ENCODE measurements at regions not wholly inside any gene's neighbourhood (a gene's known extent, or its start where the extent isn't known, plus 50 kb on each side); places are given as distances from the start of the nearest gene placed in this dataset.
"Not testable (repeated sequence)": the region's sequence is repeated elsewhere in the genome, so short reads cannot be mapped to it uniquely, and the experiment has no call there.

DNA sequence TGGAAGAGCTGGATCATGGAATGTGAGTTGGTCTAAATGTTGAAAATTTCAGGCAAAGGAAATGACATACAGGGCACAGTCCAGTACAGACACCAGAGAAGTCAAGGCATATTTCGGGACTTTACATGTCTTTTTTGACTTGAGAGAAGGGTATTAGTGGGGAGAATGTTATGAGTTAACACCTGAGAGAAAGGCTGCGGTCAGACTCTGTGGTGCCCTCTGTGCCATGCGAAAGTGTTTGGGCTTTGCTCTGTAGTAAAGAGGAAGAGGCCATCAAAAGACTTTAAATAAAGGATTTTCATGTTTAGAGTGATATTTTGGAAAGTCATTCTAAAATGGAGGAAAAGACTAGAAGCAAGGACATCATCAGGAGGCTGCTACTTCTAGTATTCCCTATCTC is 607.4 kb downstream of the CCSER2 start:
- H3K36me3 ChIP-seq = no peaks in the 10 kb centered on the region
- no peak overlapping the region for H3K27ac ChIP-seq
- no peak overlapping the region for H3K4me3 ChIP-seq
- H3K9me3 ChIP-seq (replicated peaks) = no peaks in the 10 kb centered on the region
- peaks cover 19% of the 10 kb centered on the region for H3K4me1 ChIP-seq (replicated peaks)
- no peaks in the 10 kb centered on the region for H3K27me3 ChIP-seq (replicated peaks)
- no peak for DNase-seq (ENCODE audit: low read depth in 1 of 2, low spot score in 2 of 2)

DNA sequence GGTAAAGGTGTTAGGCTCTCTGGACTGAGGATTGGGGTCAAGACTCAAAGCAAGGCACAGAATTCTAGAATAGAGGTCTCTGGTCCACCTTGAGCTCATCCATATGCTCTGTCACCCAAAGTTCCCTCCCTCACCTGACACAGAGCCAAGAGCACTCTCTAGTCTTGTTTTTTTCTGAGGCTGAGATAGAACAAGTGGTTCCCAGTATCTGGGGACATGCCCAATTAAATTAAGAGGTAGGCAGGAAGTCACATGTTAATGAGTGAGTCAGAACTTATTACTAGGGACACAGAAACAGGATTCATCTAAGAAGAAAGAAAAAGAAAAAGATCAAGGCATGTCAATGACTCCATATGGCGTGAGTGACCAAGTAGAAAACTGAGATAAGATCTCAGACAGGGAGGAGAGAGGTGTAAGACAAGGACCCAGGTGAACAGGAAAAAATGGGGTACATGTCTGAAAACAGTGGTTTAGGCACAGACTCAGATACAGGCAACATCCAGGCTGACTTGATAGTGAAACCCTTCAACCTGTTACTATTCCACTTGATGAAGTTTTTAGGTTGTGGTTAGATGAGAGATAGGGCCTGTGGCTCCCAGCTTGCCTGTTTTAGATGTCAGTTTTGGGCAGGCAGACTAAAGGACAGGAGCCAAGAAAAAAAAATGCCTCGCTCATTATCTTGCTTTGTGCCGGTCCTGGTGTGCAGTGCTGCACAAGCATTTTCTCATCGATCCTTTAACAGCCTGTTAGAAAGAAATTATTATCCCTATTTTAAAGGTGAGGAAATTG is 609.9 kb downstream of the CCSER2 start:
- Histone ChIP-seq H3K4me1 (replicated peaks) (peaks cover 25% of the 10 kb centered on the region), H3K4me3 (no peak overlapping the region), H3K36me3 (no peaks in the 10 kb centered on the region), H3K27me3 (replicated peaks) (no peaks in the 10 kb centered on the region), H3K27ac (no peak overlapping the region), H3K9me3 (replicated peaks) (no peaks in the 10 kb centered on the region)
- DNase-seq (ENCODE audit: low read depth in 1 of 2, low spot score in 2 of 2) = no peak

DNA sequence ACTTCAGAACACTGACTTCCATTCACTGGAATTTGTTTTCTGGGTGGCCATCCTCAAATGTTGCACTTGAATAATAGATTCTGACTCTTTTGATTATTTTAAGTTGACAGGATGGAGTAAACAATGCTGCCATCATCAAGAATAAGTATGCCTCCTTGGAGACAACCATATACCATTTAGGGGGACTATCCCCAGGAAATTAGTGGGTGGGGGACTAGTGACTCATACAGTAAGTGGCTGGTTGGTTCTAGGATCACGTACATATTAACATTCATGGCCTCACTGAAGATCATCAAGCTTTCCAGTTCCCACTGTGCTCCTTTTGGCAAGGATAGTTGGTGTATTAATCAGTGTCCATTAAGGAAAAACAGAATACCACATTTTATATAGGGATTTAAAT is 615.2 kb downstream of the CCSER2 start:
- H3K4me3 ChIP-seq = no peak overlapping the region
- peaks cover 25% of the 10 kb centered on the region for H3K4me1 ChIP-seq (replicated peaks)
- H3K27ac ChIP-seq = peak overlapping the region; percentile 70
- peak; percentile 67 to 86 for DNase-seq (ENCODE audit: low read depth in 1 of 2, low spot score in 2 of 2)
- H3K9me3 ChIP-seq (replicated peaks) = no peaks in the 10 kb centered on the region
- no peaks in the 10 kb centered on the region for H3K36me3 ChIP-seq
- no peaks in the 10 kb centered on the region for H3K27me3 ChIP-seq (replicated peaks)

DNA sequence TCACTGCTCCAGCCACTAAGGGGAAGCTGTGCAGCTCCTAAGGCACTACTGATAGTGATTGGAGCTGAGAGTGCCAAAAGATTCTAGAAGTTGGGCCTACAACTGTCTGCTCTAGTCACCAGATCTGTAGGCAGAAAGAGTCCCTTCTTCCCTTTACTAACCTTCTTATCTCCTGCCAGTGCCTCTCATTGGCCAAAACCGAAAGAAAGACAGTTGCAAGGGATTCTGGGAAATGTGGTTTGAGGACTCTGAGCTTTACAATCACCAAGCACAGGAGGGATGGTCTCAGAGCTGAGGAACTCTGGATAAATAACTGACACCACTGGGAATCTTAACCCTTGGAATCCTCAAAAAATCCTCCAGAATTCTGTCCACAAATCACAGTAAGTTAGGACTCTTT is 615.8 kb downstream of the CCSER2 start:
- no peaks in the 10 kb centered on the region for H3K27me3 ChIP-seq (replicated peaks)
- no peak for DNase-seq (ENCODE audit: low read depth in 1 of 2, low spot score in 2 of 2)
- H3K4me3 ChIP-seq = no peak overlapping the region
- H3K4me1 ChIP-seq (replicated peaks) = peaks cover 28% of the 10 kb centered on the region
- no peaks in the 10 kb centered on the region for H3K36me3 ChIP-seq
- no peaks in the 10 kb centered on the region for H3K9me3 ChIP-seq (replicated peaks)
- peak overlapping the region; percentile 49 for H3K27ac ChIP-seq

DNA sequence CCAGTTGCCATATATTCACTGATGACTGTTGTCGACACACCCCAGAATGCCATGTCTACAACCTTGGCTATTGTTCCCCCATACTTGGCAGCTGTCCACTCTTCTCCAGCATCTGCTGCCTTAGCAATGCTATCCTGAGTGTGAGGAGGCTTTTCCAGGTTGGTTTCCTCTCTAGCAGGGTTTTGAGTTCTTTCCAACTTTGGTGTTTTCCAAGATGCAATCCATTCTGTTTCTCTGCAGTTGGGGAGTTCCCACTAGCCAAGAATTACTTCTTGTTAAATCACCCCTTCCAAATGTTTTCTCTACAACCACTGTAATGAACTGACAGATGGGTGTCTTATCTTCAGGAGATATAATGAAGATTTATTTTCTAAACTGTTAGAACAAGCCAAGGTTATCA is 617.4 kb downstream of the CCSER2 start:
- Histone ChIP-seq H3K27me3 (replicated peaks) (no peaks in the 10 kb centered on the region), H3K4me1 (replicated peaks) (peaks cover 28% of the 10 kb centered on the region), H3K36me3 (no peaks in the 10 kb centered on the region), H3K4me3 (no peak overlapping the region), H3K27ac (no peak overlapping the region), H3K9me3 (replicated peaks) (no peaks in the 10 kb centered on the region)
- DNase-seq (ENCODE audit: low read depth in 1 of 2, low spot score in 2 of 2) = no peak

DNA sequence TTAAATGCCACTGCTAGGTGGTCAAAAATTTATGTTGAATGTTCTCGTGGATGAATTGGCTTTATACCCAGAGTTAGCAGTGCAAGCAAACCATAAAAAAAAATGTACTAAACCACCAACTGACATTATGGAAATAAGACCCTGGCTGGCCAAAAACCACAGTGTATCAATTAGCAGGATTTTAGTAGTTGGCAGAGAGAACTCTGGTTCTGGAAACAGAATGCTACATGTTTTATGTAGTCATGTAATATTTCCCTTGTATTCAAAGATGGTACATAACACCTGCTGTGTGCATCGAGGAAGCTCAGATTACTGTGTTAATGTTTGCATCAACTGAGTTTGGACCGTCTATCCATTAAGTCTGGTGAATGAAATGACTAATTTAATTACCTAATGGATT is 618.5 kb downstream of the CCSER2 start:
- Histone ChIP-seq H3K36me3 (0 out of 2 replicates have a peak, but pooled peaks cover 3% of the 10 kb centered on the region), H3K4me3 (no peak overlapping the region), H3K27ac (no peak overlapping the region), H3K9me3 (replicated peaks) (no peaks in the 10 kb centered on the region), H3K4me1 (replicated peaks) (peaks cover 28% of the 10 kb centered on the region), H3K27me3 (replicated peaks) (no peaks in the 10 kb centered on the region)
- DNase-seq (ENCODE audit: low read depth in 1 of 2, low spot score in 2 of 2) = no peak

DNA sequence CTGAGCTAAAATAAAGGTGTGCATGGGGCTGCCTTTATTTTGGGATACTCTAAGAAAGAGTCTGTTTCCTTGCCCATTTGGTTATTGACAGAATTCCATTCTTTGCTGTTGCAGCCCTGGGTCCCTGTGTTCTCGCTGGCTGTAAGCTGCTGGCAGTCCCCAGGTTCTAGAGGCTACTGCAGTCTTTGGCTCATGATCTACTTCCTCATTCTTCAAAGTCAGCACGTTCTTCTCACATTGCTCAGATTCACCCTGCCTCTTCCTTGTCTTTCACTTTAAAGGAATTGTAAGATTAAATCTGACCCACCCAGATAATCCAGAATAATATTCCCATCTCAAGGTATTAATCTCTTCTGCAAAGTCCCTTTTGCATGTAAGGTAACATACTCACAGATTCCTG is 620.3 kb downstream of the CCSER2 start:
- Histone ChIP-seq H3K27ac (no peak overlapping the region), H3K36me3 (0 out of 2 replicates have a peak, but pooled peaks cover 3% of the 10 kb centered on the region), H3K27me3 (replicated peaks) (no peaks in the 10 kb centered on the region), H3K4me3 (no peak overlapping the region), H3K9me3 (replicated peaks) (no peaks in the 10 kb centered on the region), H3K4me1 (replicated peaks) (peaks cover 15% of the 10 kb centered on the region)
- DNase-seq (ENCODE audit: low read depth in 1 of 2, low spot score in 2 of 2) = no peak

DNA sequence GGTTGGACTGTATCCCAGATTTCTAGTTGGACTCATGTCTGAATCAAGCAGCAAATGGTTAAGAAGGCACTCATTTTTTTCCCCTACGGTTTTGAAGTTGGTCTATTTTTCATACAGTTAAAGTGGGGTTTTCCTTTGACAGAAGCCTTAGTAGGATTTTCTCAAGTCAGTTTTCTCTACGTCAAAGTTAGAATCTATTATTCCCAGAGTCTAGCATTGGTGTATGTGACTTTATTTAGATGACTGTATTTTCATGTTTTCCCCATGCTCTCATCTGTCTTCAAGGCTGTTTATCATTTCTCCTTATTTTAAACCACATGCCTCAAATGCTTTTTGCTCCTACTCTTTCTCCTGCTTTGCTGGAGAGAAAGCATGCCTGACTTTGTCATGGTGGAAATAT is 623.2 kb downstream of the CCSER2 start:
- H3K4me1 ChIP-seq (replicated peaks) = peaks cover 3% of the 10 kb centered on the region; the same call in 1 of the 2 replicates
- 0 out of 2 replicates have a peak, but pooled peaks cover 3% of the 10 kb centered on the region for H3K36me3 ChIP-seq
- no peak for DNase-seq (ENCODE audit: low read depth in 1 of 2, low spot score in 2 of 2)
- no peak overlapping the region for H3K27ac ChIP-seq
- H3K9me3 ChIP-seq (replicated peaks) = no peaks in the 10 kb centered on the region
- no peaks in the 10 kb centered on the region for H3K27me3 ChIP-seq (replicated peaks)
- H3K4me3 ChIP-seq = no peak overlapping the region

DNA sequence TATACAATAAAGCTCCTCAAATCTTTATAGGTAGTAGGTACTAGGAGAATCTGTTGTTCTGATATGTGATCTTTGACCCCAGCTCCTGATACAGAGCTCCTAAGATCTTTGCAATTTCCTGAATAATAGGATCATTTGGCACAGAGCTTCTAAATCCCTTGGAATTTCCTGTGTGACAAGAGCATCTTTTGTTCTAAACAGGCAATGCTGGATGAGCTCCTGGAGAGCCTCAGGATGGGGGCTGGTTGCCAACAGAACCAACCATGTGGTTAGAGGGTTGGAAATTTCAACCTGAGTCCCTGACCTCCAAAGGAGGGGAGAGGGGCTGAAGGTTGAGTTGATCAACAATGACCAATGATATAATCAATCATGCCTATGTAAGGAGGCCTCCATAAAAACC is 629.0 kb downstream of the CCSER2 start:
- no peak for DNase-seq (ENCODE audit: low read depth in 1 of 2, low spot score in 2 of 2)
- no peaks in the 10 kb centered on the region for H3K4me1 ChIP-seq (replicated peaks)
- H3K9me3 ChIP-seq (replicated peaks) = no peaks in the 10 kb centered on the region
- no peak overlapping the region for H3K4me3 ChIP-seq
- no peak overlapping the region for H3K27ac ChIP-seq
- H3K27me3 ChIP-seq (replicated peaks) = no peaks in the 10 kb centered on the region
- no peaks in the 10 kb centered on the region for H3K36me3 ChIP-seq

DNA sequence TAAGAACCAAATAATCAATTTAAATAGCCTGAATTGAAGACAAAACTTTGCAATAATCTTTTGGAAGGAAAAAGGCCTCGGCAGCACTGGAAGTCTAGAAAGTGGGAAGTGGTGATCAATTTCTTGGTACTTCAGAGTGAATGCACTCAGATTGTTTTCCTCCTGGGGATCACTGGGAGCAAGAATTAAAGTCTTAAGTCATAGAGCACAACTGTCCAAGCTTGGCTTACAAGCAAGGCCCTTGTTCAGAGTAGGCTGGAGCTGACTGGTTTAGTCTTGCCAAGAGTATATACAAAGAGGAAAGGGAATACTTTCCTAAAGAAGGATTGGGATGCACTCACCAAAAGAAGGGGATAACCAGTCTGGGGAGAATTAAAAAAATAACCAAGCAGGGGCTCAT is 637.1 kb downstream of the CCSER2 start:
- H3K4me3 ChIP-seq = no peak overlapping the region
- DNase-seq (ENCODE audit: low read depth in 1 of 2, low spot score in 2 of 2) = no peak
- H3K4me1 ChIP-seq (replicated peaks) = no peaks in the 10 kb centered on the region
- H3K36me3 ChIP-seq = no peaks in the 10 kb centered on the region
- H3K27ac ChIP-seq = no peak overlapping the region
- no peaks in the 10 kb centered on the region for H3K9me3 ChIP-seq (replicated peaks)
- H3K27me3 ChIP-seq (replicated peaks) = no peaks in the 10 kb centered on the region

DNA sequence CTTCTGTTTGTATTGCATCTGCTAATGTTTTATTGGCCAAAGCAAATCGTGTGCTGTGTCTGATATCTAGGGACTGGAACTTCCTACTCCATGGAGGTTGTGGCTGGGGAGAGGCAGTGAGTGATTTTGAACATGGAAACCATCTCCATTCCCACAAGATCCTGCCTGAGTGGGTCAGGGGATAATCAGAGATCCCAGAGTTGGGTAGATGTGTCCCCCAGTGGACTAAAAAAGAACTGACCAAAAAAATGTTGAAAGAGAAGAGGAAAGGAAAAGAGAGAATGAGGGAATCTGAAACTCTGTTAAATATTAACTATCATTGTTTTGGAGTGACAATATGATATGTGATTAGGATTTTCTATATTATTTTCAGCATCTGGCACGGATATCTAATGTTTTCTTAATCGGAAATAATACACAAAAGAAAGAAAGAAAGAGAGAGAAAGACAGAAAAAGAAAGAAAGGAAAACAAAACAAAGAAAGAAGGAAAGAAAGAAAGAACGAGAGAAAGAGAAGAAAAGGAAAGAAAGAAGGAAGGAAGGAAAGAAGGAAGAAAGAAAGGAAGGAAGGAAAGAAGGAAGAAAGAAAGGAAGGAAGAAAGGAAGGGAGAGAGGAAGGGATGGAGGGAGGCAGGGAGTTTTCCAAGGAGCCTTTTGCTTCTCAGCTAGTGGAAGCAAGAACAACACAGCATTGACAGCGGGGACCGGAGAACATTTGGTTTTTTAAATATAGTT is 638.5 kb downstream of the CCSER2 start:
- DNase-seq (ENCODE audit: low read depth in 1 of 2, low spot score in 2 of 2) = no peak
- Histone ChIP-seq H3K36me3 (no peaks in the 10 kb centered on the region), H3K27me3 (replicated peaks) (no peaks in the 10 kb centered on the region), H3K9me3 (replicated peaks) (no peaks in the 10 kb centered on the region), H3K27ac (no peak overlapping the region), H3K4me3 (no peak overlapping the region), H3K4me1 (replicated peaks) (no peaks in the 10 kb centered on the region)

DNA sequence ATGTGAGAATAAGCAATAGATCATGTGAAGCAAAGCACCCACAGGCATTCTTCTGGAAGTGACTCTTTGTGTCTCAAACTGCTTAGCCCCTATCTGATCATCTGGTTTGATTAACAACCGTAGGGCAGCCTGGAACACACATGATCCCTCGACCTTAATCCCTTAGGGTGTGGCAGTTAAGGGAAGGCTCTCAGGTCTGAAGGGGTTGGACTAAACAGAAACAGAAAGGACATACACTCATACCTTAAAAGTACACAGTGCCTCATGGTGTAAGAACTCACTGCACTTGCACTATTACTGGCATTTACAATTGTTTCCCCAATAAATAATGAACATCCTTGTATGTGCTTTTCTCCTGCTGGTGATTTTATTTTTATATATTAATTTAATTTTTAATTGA is 640.9 kb downstream of the CCSER2 start:
- not testable (repeated sequence) for H3K27me3 ChIP-seq (replicated peaks); H3K4me3 ChIP-seq; H3K4me1 ChIP-seq (replicated peaks)

DNA sequence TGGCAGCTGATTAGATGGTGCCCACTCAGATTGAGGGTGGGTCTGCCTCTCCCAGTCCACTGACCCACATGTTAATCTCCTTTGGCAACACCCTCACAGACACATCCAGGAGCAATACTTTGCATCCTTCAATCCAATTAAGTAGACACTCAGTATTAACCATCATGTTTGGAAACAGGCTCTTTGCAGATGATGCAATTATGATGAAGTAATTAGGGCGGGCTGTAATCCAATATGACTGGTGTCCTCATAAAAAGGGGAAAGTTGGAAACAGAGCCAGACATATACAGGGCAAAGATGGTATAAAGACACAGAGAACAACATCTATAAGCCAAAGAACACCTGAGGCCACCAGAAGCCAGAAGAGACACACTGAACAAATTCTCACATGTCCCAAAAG is 658.6 kb downstream of the CCSER2 start:
- no peaks in the 10 kb centered on the region for H3K9me3 ChIP-seq (replicated peaks)
- no peaks in the 10 kb centered on the region for H3K36me3 ChIP-seq
- no peak overlapping the region for H3K4me3 ChIP-seq
- no peak for DNase-seq (ENCODE audit: low read depth in 1 of 2, low spot score in 2 of 2)
- H3K27ac ChIP-seq = no peak overlapping the region
- H3K27me3 ChIP-seq (replicated peaks) = no peaks in the 10 kb centered on the region
- no peaks in the 10 kb centered on the region for H3K4me1 ChIP-seq (replicated peaks)

More for the DNA sequence above, 640.9 kb downstream of the CCSER2 start:
- not testable (repeated sequence) for H3K27ac ChIP-seq; DNase-seq (ENCODE audit: low read depth in 1 of 2, low spot score in 2 of 2); H3K9me3 ChIP-seq (replicated peaks); H3K36me3 ChIP-seq

DNA sequence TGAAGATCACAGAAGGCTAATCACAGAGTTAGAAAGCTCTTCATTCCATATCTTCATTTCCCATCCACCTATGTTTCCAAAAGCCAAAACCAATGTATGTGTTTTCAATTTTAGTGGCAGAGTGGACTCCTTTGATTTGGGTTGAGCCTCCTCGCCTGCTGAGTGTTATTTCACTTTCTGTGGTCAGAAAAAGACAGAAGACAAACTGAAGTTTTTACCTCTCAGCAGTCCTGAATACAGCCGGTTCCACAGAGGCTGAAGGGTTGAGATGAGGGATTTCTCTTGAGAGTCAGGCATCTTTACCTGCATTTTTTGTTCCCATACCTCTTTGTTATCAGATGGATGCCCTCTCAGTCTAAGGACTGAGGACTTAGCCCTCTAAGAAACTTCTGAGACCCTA is 659.6 kb downstream of the CCSER2 start:
- Histone ChIP-seq H3K27ac (no peak overlapping the region), H3K9me3 (replicated peaks) (no peaks in the 10 kb centered on the region), H3K27me3 (replicated peaks) (no peaks in the 10 kb centered on the region), H3K36me3 (no peaks in the 10 kb centered on the region), H3K4me3 (no peak overlapping the region), H3K4me1 (replicated peaks) (no peaks in the 10 kb centered on the region)
- DNase-seq (ENCODE audit: low read depth in 1 of 2, low spot score in 2 of 2) = no peak

Data from SJSA1 (cell line).